ENCODE measurements at regions not wholly inside any gene's neighbourhood (a gene's known extent, or its start where the extent isn't known, plus 50 kb on each side); places are given as distances from the start of the nearest gene placed in this dataset.

GRCh38 chr2:15793978-15794377 is 146.4 kb upstream of the MYCN start:
- no peaks in the 10 kb centered on the region for H3K36me3 Mint-ChIP-seq (ENCODE audit: low read depth)
- H3K4me1 Mint-ChIP-seq: no peaks in the 10 kb centered on the region
- no peak overlapping the region for H3K27ac Mint-ChIP-seq
- no peak for ATAC-seq
- no peaks in the 10 kb centered on the region for H3K9me3 ChIP-seq (ENCODE audit: control insufficient read depth, low read length, poor library complexity, severe bottlenecking)
- DNase-seq: no peak
- peaks cover 12% of the 10 kb centered on the region for H3K27me3 Mint-ChIP-seq
- no peak overlapping the region for H3K4me3 Mint-ChIP-seq

- Mint-ChIP-seq H3K4me3 (no peak overlapping the region), H3K27ac (no peak overlapping the region), H3K27me3 (peaks cover 12% of the 10 kb centered on the region), H3K4me1 (no peaks in the 10 kb centered on the region), H3K36me3 (ENCODE audit: low read depth) (no peaks in the 10 kb centered on the region)
- no peak for ATAC-seq
- DNase-seq: no peak
- H3K9me3 ChIP-seq (ENCODE audit: control insufficient read depth, low read length, poor library complexity, severe bottlenecking): no peaks in the 10 kb centered on the region
Measured at GRCh38 chr2:15794608-15795134, 145.7 kb upstream of the MYCN start.

GRCh38 chr2:15795426-15795825 is 144.9 kb upstream of the MYCN start:
- Mint-ChIP-seq H3K4me3 (no peak overlapping the region), H3K27ac (no peak overlapping the region), H3K36me3 (ENCODE audit: low read depth) (no peaks in the 10 kb centered on the region), H3K4me1 (no peaks in the 10 kb centered on the region), H3K27me3 (peaks cover 12% of the 10 kb centered on the region)
- DNase-seq: no peak
- no peak for ATAC-seq
- H3K9me3 ChIP-seq (ENCODE audit: control insufficient read depth, low read length, poor library complexity, severe bottlenecking): no peaks in the 10 kb centered on the region

GRCh38 chr2:15796167-15796942 is 144.0 kb upstream of the MYCN start:
- Mint-ChIP-seq H3K4me1 (no peaks in the 10 kb centered on the region), H3K27ac (no peak overlapping the region), H3K4me3 (no peak overlapping the region), H3K27me3 (peaks cover 12% of the 10 kb centered on the region), H3K36me3 (ENCODE audit: low read depth) (no peaks in the 10 kb centered on the region)
- DNase-seq (no peak), ATAC-seq (no peak)
- H3K9me3 ChIP-seq (ENCODE audit: control insufficient read depth, low read length, poor library complexity, severe bottlenecking): no peaks in the 10 kb centered on the region

- H3K4me1 Mint-ChIP-seq: no peaks in the 10 kb centered on the region
- H3K9me3 ChIP-seq (ENCODE audit: control insufficient read depth, low read length, poor library complexity, severe bottlenecking): no peaks in the 10 kb centered on the region
- no peak overlapping the region for H3K4me3 Mint-ChIP-seq
- peaks cover 12% of the 10 kb centered on the region for H3K27me3 Mint-ChIP-seq
- H3K36me3 Mint-ChIP-seq (ENCODE audit: low read depth): no peaks in the 10 kb centered on the region
- no peak overlapping the region for H3K27ac Mint-ChIP-seq
- no peak for DNase-seq
- no peak for ATAC-seq
Measured at GRCh38 chr2:15797231-15797938, 143.0 kb upstream of the MYCN start.

GRCh38 chr2:15797939-15798281 is 142.4 kb upstream of the MYCN start:
- no peaks in the 10 kb centered on the region for H3K9me3 ChIP-seq (ENCODE audit: control insufficient read depth, low read length, poor library complexity, severe bottlenecking)
- ATAC-seq (no peak), DNase-seq (no peak)
- Mint-ChIP-seq H3K4me3 (no peak overlapping the region), H3K27me3 (peaks cover 12% of the 10 kb centered on the region), H3K4me1 (no peaks in the 10 kb centered on the region), H3K27ac (no peak overlapping the region), H3K36me3 (ENCODE audit: low read depth) (no peaks in the 10 kb centered on the region)

GRCh38 chr2:15798701-15799431 is 141.5 kb upstream of the MYCN start:
- no peak overlapping the region for H3K4me3 Mint-ChIP-seq
- H3K4me1 Mint-ChIP-seq: no peaks in the 10 kb centered on the region
- ATAC-seq: no peak
- H3K27me3 Mint-ChIP-seq: peaks cover 12% of the 10 kb centered on the region
- no peaks in the 10 kb centered on the region for H3K36me3 Mint-ChIP-seq (ENCODE audit: low read depth)
- H3K27ac Mint-ChIP-seq: no peak overlapping the region
- H3K9me3 ChIP-seq (ENCODE audit: control insufficient read depth, low read length, poor library complexity, severe bottlenecking): no peaks in the 10 kb centered on the region
- no peak for DNase-seq

GRCh38 chr2:15799432-15799827 is 140.9 kb upstream of the MYCN start:
- DNase-seq: no peak
- Mint-ChIP-seq H3K4me3 (no peak overlapping the region), H3K27me3 (peaks cover 12% of the 10 kb centered on the region), H3K4me1 (no peaks in the 10 kb centered on the region), H3K36me3 (ENCODE audit: low read depth) (no peaks in the 10 kb centered on the region), H3K27ac (no peak overlapping the region)
- no peaks in the 10 kb centered on the region for H3K9me3 ChIP-seq (ENCODE audit: control insufficient read depth, low read length, poor library complexity, severe bottlenecking)
- ATAC-seq: no peak

- Mint-ChIP-seq H3K27me3 (peaks cover 10% of the 10 kb centered on the region), H3K4me3 (no peak overlapping the region), H3K4me1 (no peaks in the 10 kb centered on the region), H3K36me3 (ENCODE audit: low read depth) (no peaks in the 10 kb centered on the region), H3K27ac (no peak overlapping the region)
- no peaks in the 10 kb centered on the region for H3K9me3 ChIP-seq (ENCODE audit: control insufficient read depth, low read length, poor library complexity, severe bottlenecking)
- DNase-seq: no peak
- ATAC-seq: no peak
Measured at GRCh38 chr2:15800495-15801329, 139.6 kb upstream of the MYCN start.

GRCh38 chr2:15801439-15801838 is 138.9 kb upstream of the MYCN start:
- H3K4me3 Mint-ChIP-seq: no peak overlapping the region
- no peak overlapping the region for H3K27ac Mint-ChIP-seq
- DNase-seq: no peak
- H3K9me3 ChIP-seq (ENCODE audit: control insufficient read depth, low read length, poor library complexity, severe bottlenecking): no peaks in the 10 kb centered on the region
- H3K36me3 Mint-ChIP-seq (ENCODE audit: low read depth): no peaks in the 10 kb centered on the region
- no peaks in the 10 kb centered on the region for H3K4me1 Mint-ChIP-seq
- peaks cover 4% of the 10 kb centered on the region for H3K27me3 Mint-ChIP-seq
- no peak for ATAC-seq

GRCh38 chr2:15801904-15802303 is 138.4 kb upstream of the MYCN start:
- Mint-ChIP-seq H3K27ac (no peak overlapping the region), H3K27me3 (peaks cover 4% of the 10 kb centered on the region), H3K36me3 (ENCODE audit: low read depth) (no peaks in the 10 kb centered on the region), H3K4me3 (no peak overlapping the region), H3K4me1 (no peaks in the 10 kb centered on the region)
- H3K9me3 ChIP-seq (ENCODE audit: control insufficient read depth, low read length, poor library complexity, severe bottlenecking): no peaks in the 10 kb centered on the region
- ATAC-seq (no peak), DNase-seq (no peak)

- H3K36me3 Mint-ChIP-seq (ENCODE audit: low read depth): no peaks in the 10 kb centered on the region
- H3K9me3 ChIP-seq (ENCODE audit: control insufficient read depth, low read length, poor library complexity, severe bottlenecking): no peaks in the 10 kb centered on the region
- ATAC-seq: no peak
- H3K27me3 Mint-ChIP-seq: peaks cover 4% of the 10 kb centered on the region
- no peak overlapping the region for H3K27ac Mint-ChIP-seq
- H3K4me3 Mint-ChIP-seq: no peak overlapping the region
- no peak for DNase-seq
- H3K4me1 Mint-ChIP-seq: no peaks in the 10 kb centered on the region
Measured at GRCh38 chr2:15802657-15803542, 137.4 kb upstream of the MYCN start.
